NT2/D1 (cell line): ENCODE measurements at regions not wholly inside any gene's neighbourhood (a gene's known extent, or its start where the extent isn't known, plus 50 kb on each side); places are given as distances from the start of the nearest gene placed in this dataset.

ENCODE experiments used
- SUZ12 ChIP-seq: IDR thresholded peaks from 2 replicates; pipeline ENCODE4 v1.6.1; 2011; ENCODE audit not compliant: insufficient read length, insufficient read depth; ENCODE audit errors: extremely low read depth
- YY1 ChIP-seq: IDR thresholded peaks from 2 replicates; pipeline ENCODE4 v1.6.1; 2011; ENCODE audit not compliant: insufficient read length, insufficient read depth

DNA sequence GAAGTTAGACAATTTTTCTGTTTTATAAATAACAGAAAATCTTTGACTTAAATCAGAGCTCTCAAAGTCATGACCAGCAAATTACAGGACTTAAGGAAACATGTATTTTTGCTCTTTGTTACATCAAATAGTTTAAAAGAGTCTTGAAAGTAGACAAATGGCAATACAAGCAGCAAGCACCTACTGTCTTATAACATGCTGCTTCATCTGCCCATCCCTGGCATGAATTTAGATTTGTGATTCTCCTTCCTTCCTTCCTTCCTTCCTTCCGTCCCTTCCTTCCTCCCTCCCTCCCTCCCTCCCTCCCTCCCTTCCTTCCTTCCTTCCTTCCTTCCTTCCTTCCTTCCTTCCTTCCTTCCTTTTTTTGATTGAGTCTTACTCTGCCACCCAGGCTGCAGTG lies 715.6 kb upstream of the FLRT2 start:
- TF ChIP-seq SUZ12 (no peak), YY1 (no peak)
